Breast epithelium (tissue), 3 donors: ENCODE measurements at regions not wholly inside any gene's neighbourhood (a gene's known extent, or its start where the extent isn't known, plus 50 kb on each side); places are given as distances from the start of the nearest gene placed in this dataset.

ENCODE experiments used
- POLR2AphosphoS5 ChIP-seq, 3 donors: sonication (generic); formaldehyde crosslinking; IDR thresholded peaks; one replicate each; pipeline ENCODE4 v1.6.1; 2017; ENCODE audit warnings: antibody characterized with exemption in 3 of 3
- TF ChIP-seq, protein P1 (sequence below), 3 donors: fragments of 450-650 bp; IDR thresholded peaks; one replicate each; pipeline ENCODE4 v1.5.1; 2016 to 2017; ENCODE audit warnings: antibody characterized with exemption in 3 of 3, mild to moderate bottlenecking in 3 of 3, moderate library complexity in 3 of 3

DNA sequence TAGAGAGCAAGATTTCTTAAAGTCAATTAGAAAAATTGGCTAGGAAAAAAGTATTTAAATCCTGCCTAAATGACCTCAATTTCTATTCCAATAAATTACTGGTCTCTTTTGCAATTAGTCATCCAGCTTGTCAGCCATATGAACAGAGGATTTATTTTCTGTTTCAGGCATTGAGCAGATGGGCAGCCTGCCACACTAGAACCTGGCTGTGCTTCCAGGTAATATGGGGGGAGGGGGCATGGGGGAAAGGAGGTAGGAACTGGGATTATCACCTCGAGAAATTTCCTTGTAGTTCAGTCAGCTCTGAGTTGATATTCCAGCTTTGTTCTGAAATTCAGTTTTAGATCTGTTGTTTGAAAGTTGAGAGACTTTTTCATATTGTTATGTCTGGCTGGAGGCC, 206.3 kb upstream of the LCORL start:
- TF ChIP-seq, protein P1, sequence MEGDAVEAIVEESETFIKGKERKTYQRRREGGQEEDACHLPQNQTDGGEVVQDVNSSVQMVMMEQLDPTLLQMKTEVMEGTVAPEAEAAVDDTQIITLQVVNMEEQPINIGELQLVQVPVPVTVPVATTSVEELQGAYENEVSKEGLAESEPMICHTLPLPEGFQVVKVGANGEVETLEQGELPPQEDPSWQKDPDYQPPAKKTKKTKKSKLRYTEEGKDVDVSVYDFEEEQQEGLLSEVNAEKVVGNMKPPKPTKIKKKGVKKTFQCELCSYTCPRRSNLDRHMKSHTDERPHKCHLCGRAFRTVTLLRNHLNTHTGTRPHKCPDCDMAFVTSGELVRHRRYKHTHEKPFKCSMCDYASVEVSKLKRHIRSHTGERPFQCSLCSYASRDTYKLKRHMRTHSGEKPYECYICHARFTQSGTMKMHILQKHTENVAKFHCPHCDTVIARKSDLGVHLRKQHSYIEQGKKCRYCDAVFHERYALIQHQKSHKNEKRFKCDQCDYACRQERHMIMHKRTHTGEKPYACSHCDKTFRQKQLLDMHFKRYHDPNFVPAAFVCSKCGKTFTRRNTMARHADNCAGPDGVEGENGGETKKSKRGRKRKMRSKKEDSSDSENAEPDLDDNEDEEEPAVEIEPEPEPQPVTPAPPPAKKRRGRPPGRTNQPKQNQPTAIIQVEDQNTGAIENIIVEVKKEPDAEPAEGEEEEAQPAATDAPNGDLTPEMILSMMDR (IDR thresholded peaks at IDR 0.05): no peak
- no peak for TF ChIP-seq POLR2AphosphoS5 (IDR thresholded peaks at IDR 0.05)
